T-helper 17 cell (primary cell): ENCODE measurements at regions not wholly inside any gene's neighbourhood (a gene's known extent, or its start where the extent isn't known, plus 50 kb on each side); places are given as distances from the start of the nearest gene placed in this dataset.

Experiments
- ATAC-seq: fragments of 150-1000 bp; cut with Tn5 transposase; 2 replicates; pipeline ENCODE4 v1.10.0; 2021; ENCODE audit warnings: mild to moderate bottlenecking, moderate library complexity
- DNase-seq, 3 donors: peaks; one replicate each; pipeline versions ENCODE4 v3.0.0 to v3.0.0-alpha.2; 2020 to 2021
- H3K9me3 ChIP-seq: one replicate; pipeline ENCODE4 v1.7.0; 2013; ENCODE audit warnings: low read length, mild to moderate bottlenecking; ENCODE audit not compliant: control insufficient read depth, poor library complexity, severe bottlenecking
- H3K27ac Mint-ChIP-seq: one replicate; pipeline ENCODE4 v1.8.0; 2022; ENCODE audit warnings: mild to moderate bottlenecking, moderate library complexity, mixed read lengths
- H3K27me3 Mint-ChIP-seq: one replicate; pipeline ENCODE4 v1.8.0; 2022; ENCODE audit warnings: mixed read lengths
- H3K36me3 Mint-ChIP-seq: one replicate; pipeline ENCODE4 v1.8.0; 2022; ENCODE audit warnings: low read depth, mixed read lengths
- H3K4me1 Mint-ChIP-seq: one replicate; pipeline ENCODE4 v1.8.0; 2022; ENCODE audit warnings: mild to moderate bottlenecking, mixed read lengths
- H3K4me3 Mint-ChIP-seq: one replicate; pipeline ENCODE4 v1.8.0; 2022; ENCODE audit warnings: mild to moderate bottlenecking, moderate library complexity, mixed read lengths

DNA sequence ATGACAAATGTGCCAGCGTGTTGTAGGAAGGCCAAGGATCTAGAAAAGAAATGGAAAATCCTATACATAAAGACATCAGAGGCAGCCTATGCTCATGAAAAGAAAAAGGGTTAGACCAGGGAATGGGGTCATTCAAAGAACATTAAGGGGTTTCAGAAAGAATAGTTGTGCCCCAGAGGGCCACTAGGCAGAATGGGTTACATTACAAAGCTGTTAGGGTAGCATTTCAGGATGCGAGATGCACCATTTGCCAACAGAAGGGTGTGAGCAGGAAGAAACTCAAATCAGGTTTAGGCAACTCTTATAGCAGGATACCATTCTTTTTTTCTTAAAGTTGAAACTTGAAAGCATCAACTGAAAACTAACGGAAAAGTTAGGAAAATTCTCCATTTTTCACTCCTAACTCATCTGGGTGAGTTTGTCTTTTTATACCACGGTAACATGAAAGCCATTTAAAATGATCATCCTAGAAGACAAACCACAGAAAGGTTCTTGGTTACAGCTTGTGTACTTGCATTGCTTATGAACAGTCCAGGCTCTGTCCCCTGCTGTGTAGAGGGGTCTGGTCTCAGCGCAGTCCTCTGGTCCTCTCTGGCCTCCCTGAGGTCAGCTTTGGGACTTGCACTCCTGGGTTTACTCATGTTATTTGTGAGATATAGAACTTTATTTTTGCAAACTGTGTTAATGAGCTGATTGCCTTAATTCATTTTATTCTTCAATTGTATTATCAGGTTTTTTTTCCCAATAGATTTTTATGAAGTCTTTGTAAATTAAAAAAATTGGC, 209.1 kb downstream of the DACT1 start:
- no peaks in the 10 kb centered on the region for H3K9me3 ChIP-seq
- DNase-seq (no peak), ATAC-seq (no peak)
- no peaks in the 10 kb centered on the region for H3K27me3 Mint-ChIP-seq
- no peaks in the 10 kb centered on the region for H3K4me1 Mint-ChIP-seq
- no peak overlapping the region for H3K4me3 Mint-ChIP-seq
- no peaks in the 10 kb centered on the region for H3K36me3 Mint-ChIP-seq
- no peak overlapping the region for H3K27ac Mint-ChIP-seq

DNA sequence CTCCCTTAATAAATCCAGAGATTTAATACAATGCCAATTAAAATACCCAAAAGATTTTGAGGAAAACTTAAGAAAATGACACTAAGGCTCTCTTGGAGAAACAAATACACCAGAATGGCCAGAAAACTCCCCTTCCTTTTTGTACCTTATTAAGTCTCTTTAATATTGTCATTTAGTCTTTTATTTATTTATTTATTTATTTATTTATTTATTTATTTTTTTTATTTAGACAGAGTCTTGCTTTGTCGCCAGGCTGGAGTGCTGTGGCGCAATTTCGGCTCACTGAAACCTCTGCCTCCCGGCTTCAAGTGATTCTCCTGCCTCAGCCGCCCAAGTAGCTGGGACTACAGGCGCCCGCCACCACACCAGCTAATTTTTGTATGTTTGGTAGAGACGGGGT, 210.6 kb downstream of the DACT1 start:
- ATAC-seq (no peak), DNase-seq (no peak)
- H3K9me3 ChIP-seq, result no peaks in the 10 kb centered on the region
- Mint-ChIP-seq H3K36me3 (no peaks in the 10 kb centered on the region), H3K4me3 (no peak overlapping the region), H3K4me1 (no peaks in the 10 kb centered on the region), H3K27me3 (no peaks in the 10 kb centered on the region), H3K27ac (no peak overlapping the region)

DNA sequence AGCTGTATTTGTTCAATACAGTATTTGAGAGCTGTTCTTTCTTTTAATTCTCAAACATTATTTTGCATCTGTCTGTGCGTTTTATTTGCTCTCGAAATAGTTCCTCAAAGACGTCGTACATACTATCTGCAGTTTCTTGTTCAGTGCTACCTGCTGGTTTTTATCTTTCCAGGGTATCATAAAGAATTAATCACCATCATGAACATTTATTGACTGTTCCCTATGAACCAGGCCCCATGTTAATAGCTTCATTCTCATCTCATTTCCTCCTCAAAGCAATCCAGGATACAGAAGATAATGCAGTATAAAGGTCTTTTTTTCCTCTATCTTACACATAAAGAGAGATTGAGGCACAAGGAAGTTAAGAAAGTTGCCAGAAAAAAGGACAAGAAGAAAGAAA, 211.8 kb downstream of the DACT1 start:
- DNase-seq, result no peak
- H3K36me3 Mint-ChIP-seq, result no peaks in the 10 kb centered on the region
- no peak overlapping the region for H3K27ac Mint-ChIP-seq
- H3K4me1 Mint-ChIP-seq, result no peaks in the 10 kb centered on the region
- no peak overlapping the region for H3K4me3 Mint-ChIP-seq
- H3K9me3 ChIP-seq, result no peaks in the 10 kb centered on the region
- no peaks in the 10 kb centered on the region for H3K27me3 Mint-ChIP-seq
- ATAC-seq, result no peak

GRCh38 chr14:58850011-58850410, 212.2 kb downstream of the DACT1 start:
- Mint-ChIP-seq H3K36me3 (no peaks in the 10 kb centered on the region), H3K4me1 (no peaks in the 10 kb centered on the region), H3K27ac (no peak overlapping the region), H3K4me3 (no peak overlapping the region), H3K27me3 (no peaks in the 10 kb centered on the region)
- no peak for ATAC-seq
- no peak for DNase-seq
- no peaks in the 10 kb centered on the region for H3K9me3 ChIP-seq

DNA sequence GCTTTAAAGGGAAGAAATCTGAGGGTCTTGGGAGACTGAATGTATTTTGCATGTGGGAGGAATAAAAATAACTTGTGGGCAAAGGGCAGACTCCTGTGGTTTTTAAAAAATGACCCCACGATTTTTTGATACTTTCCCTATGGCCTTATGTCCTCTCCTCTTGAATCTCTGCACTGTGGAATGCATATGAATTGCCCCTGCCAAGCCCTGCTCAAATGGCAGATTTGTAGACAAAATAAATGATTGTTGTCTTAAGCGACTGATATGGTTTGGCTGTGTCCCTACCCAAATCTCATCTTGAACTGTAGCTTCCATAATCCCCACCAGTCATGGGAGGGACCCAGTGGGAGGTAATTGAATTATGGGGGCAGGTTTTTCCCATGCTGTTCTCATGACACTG, 223.8 kb downstream of the DACT1 start:
- H3K27me3 Mint-ChIP-seq, result peaks cover 7% of the 10 kb centered on the region
- no peak overlapping the region for H3K4me3 Mint-ChIP-seq
- no peaks in the 10 kb centered on the region for H3K9me3 ChIP-seq
- H3K27ac Mint-ChIP-seq, result no peak overlapping the region
- ATAC-seq (no peak), DNase-seq (no peak)
- no peaks in the 10 kb centered on the region for H3K4me1 Mint-ChIP-seq
- H3K36me3 Mint-ChIP-seq, result no peaks in the 10 kb centered on the region

DNA sequence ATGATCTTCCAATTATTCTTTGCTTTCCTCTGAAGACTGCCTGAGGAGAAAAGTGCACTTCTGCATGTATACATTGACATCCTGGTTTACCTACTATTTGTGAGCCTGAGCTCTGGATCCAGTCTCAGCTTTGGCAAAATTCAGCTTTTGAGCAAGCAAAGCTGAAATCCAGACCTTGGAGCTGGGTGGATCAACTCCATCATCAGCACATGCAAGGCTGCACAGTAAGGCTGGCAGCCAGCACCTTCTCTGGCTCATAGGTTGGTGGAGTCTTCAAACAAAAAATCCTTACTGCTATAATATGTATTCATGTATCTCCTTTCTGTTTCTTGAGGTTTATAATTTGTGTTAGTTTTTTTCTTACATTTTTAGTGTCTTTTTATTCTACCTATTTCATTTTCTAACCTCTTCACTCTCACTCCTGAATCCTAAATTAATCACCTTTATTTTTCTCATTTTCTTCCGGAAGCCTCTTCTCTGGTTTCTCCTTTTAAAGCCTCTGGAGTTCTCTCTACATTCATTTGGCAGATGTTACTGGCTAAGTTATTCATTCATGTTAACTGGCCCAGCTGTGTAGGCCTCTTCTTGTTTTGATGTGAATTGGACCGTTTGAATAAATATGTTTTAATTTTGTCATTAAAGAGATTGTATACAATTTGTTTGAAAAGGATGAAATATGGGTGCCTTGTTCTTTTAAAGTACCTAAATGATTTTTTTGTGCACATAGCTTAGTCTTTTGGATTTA, 224.8 kb downstream of the DACT1 start:
- H3K4me3 Mint-ChIP-seq, result no peak overlapping the region
- DNase-seq (no peak), ATAC-seq (no peak)
- no peaks in the 10 kb centered on the region for H3K4me1 Mint-ChIP-seq
- no peaks in the 10 kb centered on the region for H3K36me3 Mint-ChIP-seq
- H3K27me3 Mint-ChIP-seq, result peaks cover 7% of the 10 kb centered on the region
- no peaks in the 10 kb centered on the region for H3K9me3 ChIP-seq
- H3K27ac Mint-ChIP-seq, result no peak overlapping the region

DNA sequence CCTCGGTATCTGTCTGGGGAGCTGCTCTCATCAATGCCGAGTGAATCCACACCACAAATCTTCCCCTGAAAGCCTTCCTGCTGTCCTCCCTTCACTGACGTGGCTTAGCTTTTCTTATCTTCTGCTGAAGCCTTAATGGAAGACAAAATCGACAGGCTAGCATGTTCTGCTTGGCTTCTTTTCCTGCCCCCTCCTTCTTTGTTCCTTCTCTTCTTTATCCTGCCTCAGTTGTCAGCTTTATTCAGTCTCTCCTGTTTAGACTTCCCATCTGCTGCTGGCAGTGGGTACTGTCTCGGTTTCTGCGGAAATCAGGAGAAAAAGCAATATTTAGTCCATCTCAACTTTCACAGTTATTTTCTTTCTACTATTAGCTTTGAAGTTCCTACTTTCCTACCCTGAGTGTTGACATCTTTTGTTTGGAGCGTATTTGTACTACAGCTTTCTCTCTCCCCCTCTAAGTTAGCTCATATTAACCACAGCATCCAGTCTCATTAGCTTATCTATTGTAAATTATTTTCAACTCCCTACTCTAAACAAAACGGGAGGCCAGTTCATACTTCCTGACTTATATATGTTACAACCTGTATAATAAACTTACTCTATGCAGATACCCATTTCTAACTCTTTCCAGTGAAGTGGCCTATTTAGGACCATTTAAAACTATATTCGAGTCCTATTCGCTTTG, 226.0 kb downstream of the DACT1 start:
- H3K27me3 Mint-ChIP-seq, result peaks cover 7% of the 10 kb centered on the region
- no peak overlapping the region for H3K27ac Mint-ChIP-seq
- DNase-seq (no peak), ATAC-seq (no peak)
- no peaks in the 10 kb centered on the region for H3K4me1 Mint-ChIP-seq
- H3K9me3 ChIP-seq, result no peaks in the 10 kb centered on the region
- H3K4me3 Mint-ChIP-seq, result no peak overlapping the region
- H3K36me3 Mint-ChIP-seq, result peaks cover 2% of the 10 kb centered on the region

GRCh38 chr14:58864751-58865513, 227.2 kb downstream of the DACT1 start:
- no peaks in the 10 kb centered on the region for H3K4me1 Mint-ChIP-seq
- ATAC-seq (no peak), DNase-seq (no peak)
- no peak overlapping the region for H3K4me3 Mint-ChIP-seq
- H3K27me3 Mint-ChIP-seq, result peaks cover 7% of the 10 kb centered on the region
- H3K27ac Mint-ChIP-seq, result no peak overlapping the region
- no peaks in the 10 kb centered on the region for H3K9me3 ChIP-seq
- H3K36me3 Mint-ChIP-seq, result peaks cover 2% of the 10 kb centered on the region

DNA sequence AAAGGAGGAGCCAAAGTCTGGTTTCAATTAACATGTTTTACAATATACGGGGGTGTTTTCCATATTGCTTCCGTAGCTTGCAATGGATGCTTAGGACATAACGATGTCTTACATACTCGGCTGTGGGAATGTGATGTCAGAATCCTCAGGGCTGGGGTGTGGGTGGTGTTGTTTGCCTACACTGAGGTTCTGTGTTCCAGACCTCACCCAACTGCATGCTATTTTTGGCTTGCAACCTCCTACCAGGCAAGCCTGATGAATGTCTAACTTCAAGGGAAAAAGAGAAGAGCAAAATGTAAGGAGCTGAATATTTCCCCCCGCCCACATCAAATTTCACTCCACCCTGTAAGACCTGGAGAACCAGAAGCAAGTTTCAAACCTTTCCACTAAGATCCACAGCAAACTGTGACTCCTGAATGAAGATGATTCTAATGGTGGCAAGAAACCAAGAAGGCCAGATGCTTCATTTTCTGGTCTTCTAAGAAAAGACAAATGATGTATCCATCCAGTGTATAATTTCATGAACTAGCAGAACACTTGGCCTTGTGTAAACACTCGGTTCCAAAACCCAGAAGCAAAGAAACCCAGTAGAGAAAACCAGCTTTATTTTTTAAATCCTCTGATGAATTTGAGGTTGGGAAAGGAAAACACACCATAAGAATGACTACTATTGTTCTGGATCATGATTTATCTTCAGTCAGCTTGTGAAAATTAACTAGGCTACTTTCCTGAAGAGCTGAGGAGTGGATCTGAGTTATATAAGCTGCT, 227.9 kb downstream of the DACT1 start:
- ATAC-seq, result no peak

DNA sequence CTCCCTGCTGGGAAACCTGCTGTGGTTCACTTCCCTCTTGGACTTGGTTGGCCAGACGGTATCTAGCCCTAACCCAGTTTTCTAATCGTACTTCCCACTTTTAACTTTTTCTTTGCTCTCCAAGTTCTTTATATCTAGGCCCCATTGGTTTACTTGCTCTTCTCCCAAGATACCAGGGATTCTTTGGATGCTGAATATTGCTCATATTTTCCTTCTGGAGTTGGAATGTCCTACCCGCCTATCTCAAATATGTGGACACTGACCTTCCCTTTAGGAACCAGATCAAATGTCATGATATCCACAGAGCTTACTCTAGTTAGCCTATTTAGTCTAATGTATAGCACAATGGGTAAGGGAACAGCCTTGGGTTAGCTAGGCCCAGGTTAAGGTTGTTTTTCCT, 228.6 kb downstream of the DACT1 start:
- no peaks in the 10 kb centered on the region for H3K4me1 Mint-ChIP-seq
- no peaks in the 10 kb centered on the region for H3K9me3 ChIP-seq
- peaks cover 7% of the 10 kb centered on the region for H3K27me3 Mint-ChIP-seq

More for the DNA sequence above, 227.9 kb downstream of the DACT1 start:
- no peaks in the 10 kb centered on the region for H3K4me1 Mint-ChIP-seq
- peaks cover 2% of the 10 kb centered on the region for H3K36me3 Mint-ChIP-seq
- no peak overlapping the region for H3K27ac Mint-ChIP-seq
- H3K27me3 Mint-ChIP-seq, result peaks cover 7% of the 10 kb centered on the region
- no peak for DNase-seq
- H3K9me3 ChIP-seq, result no peaks in the 10 kb centered on the region
- no peak overlapping the region for H3K4me3 Mint-ChIP-seq

DNA sequence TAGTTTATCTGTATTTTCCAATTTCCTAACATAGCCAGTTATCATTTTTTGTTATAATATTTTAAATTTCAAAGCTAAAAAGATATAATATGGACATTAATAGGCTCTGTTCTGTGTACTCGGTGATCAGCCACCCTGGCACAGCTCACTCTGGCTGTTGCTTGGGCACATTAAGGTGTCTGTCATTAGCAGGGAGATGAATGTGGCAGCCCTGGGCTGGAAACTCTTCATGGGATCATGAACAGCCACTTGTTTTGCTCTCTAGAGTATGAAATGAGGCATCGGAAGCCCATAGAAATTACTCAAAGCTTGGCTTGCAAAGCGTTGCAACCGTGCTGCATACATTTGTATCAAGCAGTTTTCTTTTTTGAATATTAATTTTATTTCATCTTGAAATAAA, 233.2 kb downstream of the DACT1 start:
- Mint-ChIP-seq H3K27me3 (no peaks in the 10 kb centered on the region), H3K27ac (no peak overlapping the region), H3K4me1 (no peaks in the 10 kb centered on the region), H3K4me3 (no peak overlapping the region), H3K36me3 (peaks cover 2% of the 10 kb centered on the region)
- ATAC-seq, result no peak
- H3K9me3 ChIP-seq, result no peaks in the 10 kb centered on the region
- DNase-seq, result no peak

More for the DNA sequence above, 228.6 kb downstream of the DACT1 start:
- no peak overlapping the region for H3K4me3 Mint-ChIP-seq
- ATAC-seq, result no peak
- no peak for DNase-seq
- H3K27ac Mint-ChIP-seq, result no peak overlapping the region
- H3K36me3 Mint-ChIP-seq, result peaks cover 2% of the 10 kb centered on the region

- no peaks in the 10 kb centered on the region for H3K4me1 Mint-ChIP-seq
- no peak overlapping the region for H3K27ac Mint-ChIP-seq
- peaks cover 2% of the 10 kb centered on the region for H3K36me3 Mint-ChIP-seq
- no peak for DNase-seq
- no peaks in the 10 kb centered on the region for H3K27me3 Mint-ChIP-seq
- no peak for ATAC-seq
- no peak overlapping the region for H3K4me3 Mint-ChIP-seq
- no peaks in the 10 kb centered on the region for H3K9me3 ChIP-seq
Measured at GRCh38 chr14:58871573-58871972, 233.8 kb downstream of the DACT1 start.
